ENCODE measurements at regions not wholly inside any gene's neighbourhood (a gene's known extent, or its start where the extent isn't known, plus 50 kb on each side); places are given as distances from the start of the nearest gene placed in this dataset.

- TF ChIP-seq YY1 (IDR thresholded peaks at IDR 0.05; ENCODE audit: insufficient read depth, insufficient read length) (no peak), ZNF274 (IDR thresholded peaks at IDR 0.05; ENCODE audit: low read depth, low read length) (no peak), SUZ12 (IDR thresholded peaks at IDR 0.05; ENCODE audit: extremely low read depth, insufficient read depth, insufficient read length) (no peak)
Measured at GRCh38 chr19:29131456-29131855, 81.5 kb downstream of the UQCRFS1 start.

Data from NT2/D1 (cell line).